IPS-15b (cell line): ENCODE measurements at regions not wholly inside any gene's neighbourhood (a gene's known extent, or its start where the extent isn't known, plus 50 kb on each side); places are given as distances from the start of the nearest gene placed in this dataset.

Source experiments
- H3K27me3 ChIP-seq: one replicate; pipeline ENCODE4 v1.6.1; 2013; ENCODE audit warnings: low read length; ENCODE audit not compliant: control insufficient read depth, insufficient read depth
- H3K36me3 ChIP-seq: one replicate; pipeline ENCODE4 v1.6.1; 2013; ENCODE audit warnings: low read length; ENCODE audit not compliant: control insufficient read depth, insufficient read depth
- H3K4me1 ChIP-seq: one replicate; pipeline ENCODE4 v1.6.1; 2013; ENCODE audit warnings: mild to moderate bottlenecking, low read length; ENCODE audit not compliant: control insufficient read depth, insufficient read depth
- H3K4me3 ChIP-seq: one replicate; pipeline ENCODE4 v1.5.1; 2013; ENCODE audit warnings: low read depth, low read length
- H3K9ac ChIP-seq: one replicate; pipeline ENCODE4 v1.6.1; 2013; ENCODE audit warnings: low read depth, mild to moderate bottlenecking, low read length
- H3K9me3 ChIP-seq: one replicate; pipeline ENCODE4 v1.6.1; 2013; ENCODE audit warnings: mild to moderate bottlenecking, low read length; ENCODE audit not compliant: control insufficient read depth, insufficient read depth

DNA sequence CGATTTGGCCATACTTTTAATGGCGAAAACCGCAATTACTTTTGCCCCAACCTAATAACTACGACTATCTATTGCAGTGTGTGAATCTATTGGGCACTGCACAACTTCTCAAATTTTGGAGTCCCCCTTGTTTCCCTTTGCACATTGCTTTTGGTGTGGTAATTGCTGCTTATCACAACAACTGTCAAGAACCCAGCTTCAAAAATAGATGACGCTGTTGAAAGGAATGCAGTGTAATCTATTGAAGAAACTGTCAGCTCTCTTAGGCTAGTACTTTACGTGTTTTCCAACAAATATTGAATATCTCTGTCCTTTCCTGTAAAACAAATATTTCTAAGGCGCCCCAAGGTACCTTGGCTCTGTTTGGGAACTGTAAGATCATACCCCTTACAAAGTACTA lies 222.8 kb upstream of the UBE2E2 start:
- Histone ChIP-seq H3K36me3 (no peaks in the 10 kb centered on the region), H3K9ac (no peak overlapping the region), H3K4me1 (peaks cover 3% of the 10 kb centered on the region), H3K9me3 (no peaks in the 10 kb centered on the region), H3K4me3 (no peak overlapping the region), H3K27me3 (no peaks in the 10 kb centered on the region)

DNA sequence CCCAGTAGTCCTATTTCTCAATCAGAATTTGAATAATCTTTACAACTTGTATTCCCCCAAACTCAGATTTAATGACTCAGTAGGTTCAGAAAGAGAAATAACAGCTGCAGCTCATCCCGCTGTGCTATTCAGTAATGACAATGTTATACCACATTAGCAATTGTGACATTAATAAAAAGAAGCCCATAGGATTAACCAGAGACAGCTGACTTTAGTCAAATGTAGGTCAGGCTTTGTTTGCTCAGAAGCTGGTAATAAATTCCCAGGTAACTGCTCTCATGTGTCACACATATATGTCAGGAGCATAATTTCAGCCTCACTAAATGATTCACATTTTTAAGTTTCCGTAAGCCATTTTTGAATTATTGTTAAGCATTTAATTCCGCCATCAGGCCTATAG lies 222.0 kb upstream of the UBE2E2 start:
- Histone ChIP-seq H3K36me3 (no peaks in the 10 kb centered on the region), H3K4me1 (peaks cover 3% of the 10 kb centered on the region), H3K27me3 (no peaks in the 10 kb centered on the region), H3K9me3 (no peaks in the 10 kb centered on the region), H3K4me3 (no peak overlapping the region), H3K9ac (no peak overlapping the region)

DNA sequence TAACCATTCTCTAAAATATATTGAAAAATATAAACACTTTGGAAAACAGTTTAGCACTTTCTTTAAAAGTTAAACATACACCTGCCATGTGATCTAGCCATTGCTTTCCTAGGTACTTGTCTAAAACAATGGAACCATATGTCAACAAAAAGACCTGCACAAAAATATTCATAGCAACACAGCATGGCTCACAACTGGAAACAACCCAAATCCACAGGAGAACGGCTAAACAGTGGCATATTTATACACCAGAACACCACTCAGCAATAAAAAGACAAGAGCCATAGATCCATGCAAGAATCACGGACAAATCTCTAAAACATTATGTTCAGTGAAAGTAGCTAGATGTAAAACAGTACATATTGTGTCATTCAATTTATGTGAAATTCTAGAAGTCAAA lies 221.3 kb upstream of the UBE2E2 start:
- Histone ChIP-seq H3K27me3 (no peaks in the 10 kb centered on the region), H3K4me3 (no peak overlapping the region), H3K36me3 (no peaks in the 10 kb centered on the region), H3K9ac (no peak overlapping the region), H3K4me1 (peaks cover 3% of the 10 kb centered on the region), H3K9me3 (no peaks in the 10 kb centered on the region)

DNA sequence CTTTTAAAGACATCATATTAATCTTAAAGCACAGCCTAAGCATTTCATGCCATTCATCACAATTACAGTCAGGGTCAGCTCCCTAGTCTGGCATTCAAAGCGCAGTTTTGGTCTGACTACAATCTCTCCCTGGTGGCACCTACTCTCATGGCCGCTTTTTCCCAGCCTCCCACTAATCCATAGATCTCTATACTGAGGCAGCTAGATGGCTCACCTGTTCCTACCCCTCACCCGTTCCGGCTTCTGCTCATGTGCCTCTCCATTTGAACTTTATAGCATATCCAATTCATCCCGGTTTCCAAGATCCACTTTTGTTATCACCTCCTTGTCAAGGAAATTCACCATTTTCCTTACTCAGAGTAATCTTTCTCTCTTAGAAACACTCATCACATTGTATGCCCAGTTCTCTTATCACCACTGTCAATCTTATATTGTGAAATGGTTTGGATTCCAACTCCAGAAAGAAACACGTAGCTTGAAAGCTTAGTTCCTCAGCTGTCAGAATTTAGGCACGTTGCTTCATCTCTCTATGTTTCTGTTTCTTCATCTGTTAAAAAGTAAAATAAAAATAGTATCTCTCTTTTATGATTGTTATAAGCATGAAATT lies 220.0 kb upstream of the UBE2E2 start:
- no peaks in the 10 kb centered on the region for H3K9me3 ChIP-seq
- no peaks in the 10 kb centered on the region for H3K27me3 ChIP-seq
- H3K4me3 ChIP-seq = no peak overlapping the region

DNA sequence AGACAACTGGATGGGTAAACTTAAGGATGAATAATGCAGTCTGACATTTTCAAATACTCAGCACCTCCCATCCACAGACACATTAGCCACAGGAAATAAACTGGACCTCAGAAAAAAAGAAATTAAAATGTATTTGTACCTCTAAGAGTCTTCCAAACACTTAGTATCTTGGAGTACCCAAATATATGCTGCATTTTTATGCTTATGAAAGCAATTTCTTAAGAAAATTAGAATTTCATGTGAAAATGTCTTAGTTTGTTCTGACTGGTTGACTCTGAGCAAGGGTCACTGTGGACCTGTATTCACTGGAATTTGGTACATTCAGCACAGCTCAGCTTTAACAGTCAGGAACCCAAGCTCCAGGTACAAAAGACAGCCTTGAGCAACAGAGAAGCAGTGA lies 216.2 kb upstream of the UBE2E2 start:
- no peaks in the 10 kb centered on the region for H3K9me3 ChIP-seq
- no peaks in the 10 kb centered on the region for H3K36me3 ChIP-seq
- no peaks in the 10 kb centered on the region for H3K27me3 ChIP-seq
- H3K4me3 ChIP-seq = no peak overlapping the region
- no peak overlapping the region for H3K9ac ChIP-seq
- H3K4me1 ChIP-seq = no peaks in the 10 kb centered on the region

More for the DNA sequence above, 220.0 kb upstream of the UBE2E2 start:
- Histone ChIP-seq H3K36me3 (no peaks in the 10 kb centered on the region), H3K9ac (no peak overlapping the region), H3K4me1 (peaks cover 3% of the 10 kb centered on the region)

DNA sequence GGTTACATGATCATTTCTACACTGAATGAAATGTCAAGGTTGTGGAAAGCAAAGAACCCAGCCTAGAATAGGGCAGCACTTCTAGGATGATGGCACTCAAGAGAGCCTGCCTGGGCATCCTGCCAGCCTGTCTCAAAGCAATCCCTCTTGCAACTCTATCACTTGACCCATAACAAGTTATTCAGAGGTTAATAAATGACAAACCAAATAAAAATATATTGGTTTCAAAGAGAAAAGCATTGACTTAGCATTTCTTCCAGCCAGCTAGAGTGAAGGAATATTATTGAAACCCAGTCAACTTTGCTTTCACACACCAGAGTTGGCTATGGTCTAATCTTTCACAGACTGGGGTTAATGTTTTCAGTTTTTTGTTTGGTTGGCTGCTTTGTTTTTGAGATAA lies 214.6 kb upstream of the UBE2E2 start:
- no peak overlapping the region for H3K9ac ChIP-seq
- no peaks in the 10 kb centered on the region for H3K27me3 ChIP-seq
- no peaks in the 10 kb centered on the region for H3K36me3 ChIP-seq
- H3K9me3 ChIP-seq = no peaks in the 10 kb centered on the region
- no peak overlapping the region for H3K4me3 ChIP-seq
- H3K4me1 ChIP-seq = no peaks in the 10 kb centered on the region

DNA sequence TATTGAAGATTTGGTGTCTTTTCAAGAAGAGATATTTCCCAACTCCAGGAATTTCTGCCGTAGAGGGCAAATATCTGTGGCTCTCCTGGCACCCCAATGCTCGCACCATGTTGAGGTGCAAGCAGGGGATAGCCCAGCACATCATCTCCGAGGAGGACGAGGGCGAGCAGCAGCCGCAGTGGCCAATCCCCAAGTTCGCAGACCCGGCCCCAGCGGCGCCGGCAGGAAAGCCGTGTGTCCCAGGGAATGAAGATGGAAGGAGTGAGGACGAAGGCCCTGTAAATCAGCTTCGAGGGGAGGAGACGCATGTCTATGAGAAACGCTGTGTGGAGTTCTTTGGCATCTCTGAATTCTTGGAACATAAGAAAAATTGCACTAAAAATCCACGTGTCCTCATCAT lies 213.4 kb upstream of the UBE2E2 start:
- Histone ChIP-seq H3K9me3 (no peaks in the 10 kb centered on the region), H3K36me3 (no peaks in the 10 kb centered on the region), H3K27me3 (no peaks in the 10 kb centered on the region), H3K9ac (no peak overlapping the region), H3K4me1 (no peaks in the 10 kb centered on the region), H3K4me3 (no peak overlapping the region)

DNA sequence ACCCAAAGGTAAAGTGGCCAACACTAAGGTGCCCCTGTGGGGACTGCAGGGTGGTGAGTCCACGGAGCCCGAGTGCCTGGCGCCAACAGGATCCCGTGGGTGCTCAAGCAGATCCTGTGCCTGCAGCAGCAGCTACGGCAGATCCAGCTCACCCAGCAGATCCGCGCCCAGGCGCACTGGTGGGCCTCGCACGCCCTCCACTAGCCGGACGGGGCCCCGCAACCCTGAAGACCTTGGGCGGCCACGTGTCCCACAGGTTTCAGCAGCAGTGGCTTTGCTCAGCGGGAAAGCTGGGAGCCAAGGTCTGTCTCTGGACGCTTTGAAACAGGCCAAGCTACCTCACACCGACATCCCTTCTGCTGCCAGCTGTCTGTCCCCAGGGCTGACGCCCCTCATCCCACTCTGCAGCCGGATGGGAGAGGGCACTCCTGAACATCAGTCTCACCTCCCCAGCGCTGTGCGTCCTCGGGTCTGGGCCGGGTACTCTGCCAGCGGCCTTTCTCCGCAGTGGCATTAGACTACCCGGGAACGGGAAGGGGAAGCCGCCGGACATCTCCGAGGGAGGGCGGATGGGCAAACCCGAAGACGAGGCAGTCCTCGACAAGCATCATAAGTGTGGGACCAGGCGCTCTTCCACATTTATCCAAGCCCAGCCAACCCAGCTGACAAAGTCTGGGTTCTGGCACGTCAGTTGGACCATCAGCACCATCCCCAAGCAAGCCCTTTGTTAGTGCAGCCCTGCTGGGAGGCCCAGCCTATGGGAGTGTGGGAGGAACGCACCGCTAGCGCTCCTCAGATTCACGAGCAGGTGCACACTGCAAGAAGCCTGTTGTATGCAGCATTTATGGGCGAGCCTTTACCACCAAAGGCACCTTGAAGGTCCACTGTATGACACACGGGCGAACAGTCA lies 212.6 kb upstream of the UBE2E2 start:
- no peaks in the 10 kb centered on the region for H3K4me1 ChIP-seq
- no peaks in the 10 kb centered on the region for H3K27me3 ChIP-seq
- H3K9ac ChIP-seq = no peak overlapping the region
- no peaks in the 10 kb centered on the region for H3K36me3 ChIP-seq
- H3K4me3 ChIP-seq = no peak overlapping the region
- H3K9me3 ChIP-seq = no peaks in the 10 kb centered on the region

DNA sequence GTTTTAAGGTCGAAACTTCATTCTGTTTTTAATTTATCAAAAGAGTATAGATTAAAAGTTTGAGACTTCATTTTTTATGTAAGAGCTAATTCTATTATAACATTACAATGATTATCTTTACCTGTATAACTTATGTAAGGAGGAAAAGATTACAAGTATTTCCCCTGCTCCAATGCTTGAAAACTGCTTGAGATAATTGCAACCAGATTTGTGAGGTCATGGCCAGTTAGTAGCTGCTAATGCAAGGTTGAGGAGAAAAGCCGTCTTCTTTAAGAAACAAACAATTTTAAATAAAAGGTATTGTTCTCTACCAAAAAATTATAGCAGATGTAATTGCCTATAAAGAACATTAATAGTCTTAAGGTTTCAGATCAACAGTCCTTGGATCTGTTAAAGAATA lies 208.3 kb upstream of the UBE2E2 start:
- Histone ChIP-seq H3K27me3 (no peaks in the 10 kb centered on the region), H3K9ac (no peak overlapping the region), H3K36me3 (no peaks in the 10 kb centered on the region), H3K4me1 (no peaks in the 10 kb centered on the region), H3K9me3 (no peaks in the 10 kb centered on the region), H3K4me3 (no peak overlapping the region)

DNA sequence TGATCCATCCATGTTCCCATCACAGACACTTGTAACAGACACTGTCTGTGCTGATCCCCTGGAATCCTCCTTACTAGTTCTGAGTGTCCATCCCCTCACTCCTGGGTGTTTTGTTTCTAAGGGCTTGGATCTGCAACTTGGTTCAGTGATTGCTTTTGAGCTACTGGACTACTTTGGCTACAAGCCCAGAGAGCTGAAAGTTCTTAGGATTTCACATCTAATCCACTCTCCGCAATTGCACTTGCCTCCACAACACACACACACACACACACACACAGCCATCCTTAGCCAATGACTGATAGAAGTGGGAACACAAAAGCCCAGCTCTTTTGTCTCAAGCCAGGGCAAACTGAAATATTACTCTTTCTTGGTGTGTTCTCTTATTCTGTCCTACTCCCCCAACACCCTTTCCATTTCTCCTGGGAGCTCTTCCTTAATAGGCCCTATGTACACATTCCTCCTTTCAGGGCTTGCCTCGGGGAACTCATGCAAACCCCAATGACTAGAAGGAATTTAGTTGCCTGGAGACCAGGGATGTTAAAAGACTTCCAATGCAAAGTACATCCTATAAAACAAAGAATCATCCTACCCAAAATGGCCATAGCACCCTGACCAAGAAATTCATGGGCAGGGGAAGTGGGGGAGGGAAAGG lies 206.1 kb upstream of the UBE2E2 start:
- H3K36me3 ChIP-seq = no peaks in the 10 kb centered on the region
- no peaks in the 10 kb centered on the region for H3K4me1 ChIP-seq
- H3K4me3 ChIP-seq = no peak overlapping the region
- no peaks in the 10 kb centered on the region for H3K27me3 ChIP-seq
- no peak overlapping the region for H3K9ac ChIP-seq
- no peaks in the 10 kb centered on the region for H3K9me3 ChIP-seq

DNA sequence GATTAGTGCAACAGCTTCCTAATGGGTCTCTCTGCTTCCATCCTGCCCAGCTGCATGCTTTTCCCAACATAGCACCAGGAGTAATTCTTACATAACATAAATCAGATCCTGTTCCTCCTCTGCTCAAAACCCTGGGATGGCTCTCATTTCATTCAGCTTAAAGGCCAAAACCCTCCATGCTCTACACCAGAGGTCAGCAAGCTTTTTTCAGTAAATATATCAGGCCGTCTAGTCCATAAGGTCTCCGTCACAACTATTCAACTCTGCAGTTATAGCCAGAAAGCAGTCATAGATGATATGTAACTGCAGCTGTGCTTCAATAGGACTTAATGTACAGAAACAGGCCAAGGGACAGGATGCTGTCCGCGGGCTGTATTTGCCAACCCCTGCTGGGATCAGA lies 202.8 kb upstream of the UBE2E2 start:
- Histone ChIP-seq H3K9ac (no peak overlapping the region), H3K36me3 (no peaks in the 10 kb centered on the region), H3K4me1 (no peaks in the 10 kb centered on the region), H3K27me3 (no peaks in the 10 kb centered on the region), H3K4me3 (no peak overlapping the region), H3K9me3 (no peaks in the 10 kb centered on the region)

DNA sequence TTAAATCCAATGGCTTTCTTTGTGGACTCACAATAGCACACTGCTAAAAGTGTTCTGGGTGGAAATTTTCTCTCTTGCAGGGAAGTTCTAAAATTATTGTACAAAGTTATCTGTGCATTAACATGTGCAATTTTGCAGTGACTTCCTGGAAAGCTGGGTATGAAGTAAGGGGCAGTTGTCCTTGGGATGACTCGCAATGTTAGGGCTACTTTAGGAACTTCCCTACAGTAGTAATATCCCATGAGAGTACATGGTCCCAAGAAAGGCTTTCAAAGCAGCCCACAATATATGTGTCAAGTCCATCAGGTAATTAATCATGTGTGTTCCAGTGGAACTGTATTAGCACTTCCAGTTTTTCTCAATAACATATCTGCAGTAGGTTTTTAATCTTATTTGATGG lies 201.0 kb upstream of the UBE2E2 start:
- Histone ChIP-seq H3K27me3 (no peaks in the 10 kb centered on the region), H3K4me1 (no peaks in the 10 kb centered on the region), H3K9me3 (no peaks in the 10 kb centered on the region), H3K9ac (no peak overlapping the region), H3K36me3 (no peaks in the 10 kb centered on the region), H3K4me3 (no peak overlapping the region)
